GM23248 (cell line): ENCODE measurements at regions not wholly inside any gene's neighbourhood (a gene's known extent, or its start where the extent isn't known, plus 50 kb on each side); places are given as distances from the start of the nearest gene placed in this dataset.

ENCODE experiments used
- DNase-seq: peaks from one replicate; pipeline ENCODE4 v3.0.0-alpha.2; 2015
- H2AFZ ChIP-seq: fragments of 200-600 bp; sonication (generic); 2 replicates; pipeline ENCODE4 v1.6.1; 2016; ENCODE audit warnings: antibody characterized with exemption
- H3F3A ChIP-seq: fragments of 200-600 bp; sonication (generic); 2 replicates; pipeline ENCODE4 v1.6.1; 2016; ENCODE audit warnings: mild to moderate bottlenecking, antibody characterized with exemption, mixed run types; ENCODE audit not compliant: insufficient read depth
- H3K27ac ChIP-seq: fragments of 200-600 bp; sonication (generic); 2 replicates; pipeline ENCODE4 v1.5.1; 2016; ENCODE audit warnings: mild to moderate bottlenecking
- H3K27me3 ChIP-seq: fragments of 200-600 bp; sonication (generic); replicated peaks from 2 replicates; pipeline ENCODE4 v1.6.1; 2016; ENCODE audit warnings: mild to moderate bottlenecking; ENCODE audit not compliant: insufficient read depth
- H3K36me3 ChIP-seq: fragments of 200-600 bp; sonication (generic); 2 replicates; pipeline ENCODE4 v1.6.1; 2016; ENCODE audit warnings: low read depth, mild to moderate bottlenecking
- H3K4me1 ChIP-seq: fragments of 200-600 bp; sonication (generic); 2 replicates; pipeline ENCODE4 v1.6.1; 2016; ENCODE audit warnings: mild to moderate bottlenecking; ENCODE audit not compliant: insufficient read depth
- H3K4me2 ChIP-seq: fragments of 200-600 bp; sonication (generic); one replicate; pipeline ENCODE4 v1.6.1; 2016; ENCODE audit warnings: mild to moderate bottlenecking; ENCODE audit not compliant: unreplicated experiment
- H3K4me3 ChIP-seq: fragments of 200-600 bp; sonication (generic); 2 replicates; pipeline ENCODE4 v1.5.1; 2016; ENCODE audit warnings: mild to moderate bottlenecking
- H3K79me2 ChIP-seq: fragments of 200-600 bp; sonication (generic); 2 replicates; pipeline ENCODE4 v1.6.1; 2016; ENCODE audit warnings: mild to moderate bottlenecking; ENCODE audit not compliant: insufficient read depth
- H3K9ac ChIP-seq: fragments of 200-600 bp; sonication (generic); 2 replicates; pipeline ENCODE4 v1.6.1; 2016; ENCODE audit warnings: mild to moderate bottlenecking
- H3K9me2 ChIP-seq: fragments of 200-600 bp; sonication (generic); 2 replicates; pipeline ENCODE4 v1.6.1; 2016; ENCODE audit warnings: mixed run types, mild to moderate bottlenecking, moderate library complexity; ENCODE audit not compliant: insufficient read depth
- H3K9me3 ChIP-seq: fragments of 200-600 bp; sonication (generic); one replicate; pipeline ENCODE4 v1.6.1; 2017; ENCODE audit warnings: low read depth
- H4K20me1 ChIP-seq: fragments of 200-600 bp; sonication (generic); 2 replicates; pipeline ENCODE4 v1.6.0; 2016; ENCODE audit not compliant: insufficient read depth
- EZH2 ChIP-seq: fragments of 200-600 bp; sonication (generic); IDR thresholded peaks from 2 replicates; pipeline ENCODE4 v1.6.1; 2018; ENCODE audit warnings: antibody characterized with exemption, mild to moderate bottlenecking; ENCODE audit not compliant: insufficient read depth, poor library complexity, severe bottlenecking
- EZH2phosphoT487 ChIP-seq: fragments of 200-600 bp; sonication (generic); IDR thresholded peaks from 2 replicates; pipeline ENCODE4 v1.6.1; 2018; ENCODE audit warnings: antibody characterized with exemption, moderate library complexity, mild to moderate bottlenecking, low read depth; ENCODE audit not compliant: insufficient read depth
- WGBS, 2 experiments: methylation state at CpG; one replicate each; pipeline ENCODE4 v1.1.6; 2015 to 2017; ENCODE audit warnings: low lambda C conversion rate in 2 of 2, low coverage in 1 of 2; ENCODE audit errors: missing lambda C conversion rate in 2 of 2; 5-methylcytosine and 5-hydroxymethylcytosine counted together
- in situ Hi-C: fragments of 300-500 bp; cut with MboI; formaldehyde crosslinking; loops from 2 replicates; pipeline ENCODE4 v1.15.0; 2020

DNA sequence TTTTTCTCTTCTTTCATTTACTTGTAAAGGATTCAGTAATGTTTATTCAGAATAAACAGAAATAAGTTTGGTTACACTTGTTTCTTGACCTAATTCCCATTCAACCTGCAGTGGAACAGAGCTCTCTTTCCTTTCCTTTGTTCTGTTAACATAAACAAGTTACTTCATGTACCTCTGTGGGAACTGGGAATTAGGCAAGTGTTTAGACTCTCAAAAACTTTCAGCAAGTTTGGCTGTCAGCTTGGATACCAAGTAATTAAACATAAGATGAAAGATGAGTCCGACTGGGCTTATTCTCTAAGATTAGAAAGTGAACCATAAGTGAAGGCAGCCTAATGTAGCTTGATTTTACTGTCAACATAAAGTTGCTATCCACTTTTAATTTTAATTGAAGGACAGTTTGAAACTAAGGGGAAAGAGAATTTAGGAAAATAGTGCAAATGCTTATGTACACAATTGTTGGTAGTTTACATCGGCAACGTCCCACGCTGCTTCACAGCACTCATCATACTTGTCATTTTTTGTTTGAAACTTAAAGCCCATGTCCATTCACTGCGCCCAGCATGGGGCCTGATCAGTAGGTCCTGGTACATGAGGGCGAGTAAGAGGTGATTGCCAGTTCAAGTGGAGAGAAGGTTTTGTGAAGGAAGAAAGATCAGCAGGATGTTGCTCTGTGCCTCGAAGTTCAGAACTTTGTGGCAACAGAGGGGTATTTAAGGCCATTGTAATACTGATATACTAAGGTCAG, 113.0 kb downstream of the PLEKHG1 start:
- H2AFZ ChIP-seq = no peak overlapping the region
- no peaks in the 10 kb centered on the region for H3K9me2 ChIP-seq
- H3K9ac ChIP-seq = no peak overlapping the region
- TF ChIP-seq EZH2phosphoT487 (no peak), EZH2 (no peak)
- no peak for DNase-seq
- no peaks in the 10 kb centered on the region for H3K79me2 ChIP-seq
- H3K27ac ChIP-seq = no peak overlapping the region
- 70 to 72% methylated on average over 7 of the region's 7 CpGs for WGBS, 2 experiments
- no peaks in the 10 kb centered on the region for H3K4me1 ChIP-seq
- 0 out of 2 replicates have a peak, but pooled peaks cover 6% of the 10 kb centered on the region for H3K27me3 ChIP-seq
- H3K4me3 ChIP-seq = no peak overlapping the region
- H3K9me3 ChIP-seq = no peaks in the 10 kb centered on the region
- no peak overlapping the region for H3K4me2 ChIP-seq
- in situ Hi-C loops = no loop called here
- H3F3A ChIP-seq = no peaks in the 10 kb centered on the region
- no peaks in the 10 kb centered on the region for H3K36me3 ChIP-seq
- no peaks in the 10 kb centered on the region for H4K20me1 ChIP-seq

DNA sequence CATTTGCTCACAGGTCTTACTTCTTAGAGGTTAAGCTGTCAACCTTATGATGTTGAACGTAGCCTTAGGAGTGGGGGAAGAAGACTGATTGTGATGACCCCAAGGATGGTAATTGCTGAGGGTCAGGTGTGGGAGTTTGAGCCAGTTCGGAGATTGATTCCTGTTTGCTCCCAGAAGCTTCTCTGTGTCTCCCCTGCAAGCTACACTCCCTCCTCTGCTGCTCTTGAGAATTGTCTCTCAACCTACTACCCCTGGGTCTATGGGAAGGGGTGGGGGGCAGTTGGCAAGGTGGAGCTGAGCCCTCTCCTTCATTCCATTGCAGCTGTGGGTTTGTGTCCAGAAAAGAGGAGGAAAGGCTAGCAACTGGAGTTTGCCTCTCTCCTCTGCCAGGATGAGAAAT, 113.8 kb downstream of the PLEKHG1 start:
- H3K9me3 ChIP-seq = no peaks in the 10 kb centered on the region
- no peaks in the 10 kb centered on the region for H3K79me2 ChIP-seq
- H2AFZ ChIP-seq = no peak overlapping the region
- TF ChIP-seq EZH2phosphoT487 (no peak), EZH2 (no peak)
- in situ Hi-C loops = no loop called here
- H3K27me3 ChIP-seq = 0 out of 2 replicates have a peak, but pooled peaks cover 6% of the 10 kb centered on the region
- H3K4me2 ChIP-seq = no peak overlapping the region
- 57 to 67% methylated on average over 2 of the region's 2 CpGs for WGBS, 2 experiments
- H3K9ac ChIP-seq = no peak overlapping the region
- no peak overlapping the region for H3K4me3 ChIP-seq
- no peaks in the 10 kb centered on the region for H3K36me3 ChIP-seq
- H3K4me1 ChIP-seq = no peaks in the 10 kb centered on the region
- H3K27ac ChIP-seq = no peak overlapping the region
- no peaks in the 10 kb centered on the region for H3K9me2 ChIP-seq
- DNase-seq = no peak
- H4K20me1 ChIP-seq = no peaks in the 10 kb centered on the region
- no peaks in the 10 kb centered on the region for H3F3A ChIP-seq

DNA sequence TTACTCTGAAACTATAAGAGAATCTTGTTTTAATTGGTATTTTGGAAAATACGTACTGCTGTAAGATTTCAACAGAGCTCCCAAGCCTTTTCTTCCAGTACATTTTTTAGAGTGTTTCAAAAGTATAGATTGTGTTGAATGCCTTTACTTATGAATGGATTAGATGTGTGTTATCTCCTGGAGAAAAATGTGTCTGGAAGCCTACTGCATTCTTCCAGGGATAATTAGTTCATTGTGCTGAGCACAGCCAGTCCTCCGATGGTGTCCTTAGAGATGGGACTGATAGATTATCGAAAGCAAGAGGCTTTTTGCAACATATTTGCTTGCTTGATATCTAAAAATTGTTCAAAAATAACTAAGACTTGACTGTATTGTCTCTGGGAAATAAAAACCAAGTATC, 114.2 kb downstream of the PLEKHG1 start:
- Histone ChIP-seq H3K4me1 (no peaks in the 10 kb centered on the region), H4K20me1 (no peaks in the 10 kb centered on the region), H3F3A (no peaks in the 10 kb centered on the region), H3K9me3 (no peaks in the 10 kb centered on the region), H3K9ac (no peak overlapping the region), H2AFZ (no peak overlapping the region), H3K79me2 (no peaks in the 10 kb centered on the region), H3K4me2 (no peak overlapping the region), H3K9me2 (no peaks in the 10 kb centered on the region), H3K27me3 (peaks cover 6% of the 10 kb centered on the region; the same call in 1 of the 2 replicates), H3K27ac (no peak overlapping the region), H3K4me3 (no peak overlapping the region), H3K36me3 (no peaks in the 10 kb centered on the region)
- no peak for DNase-seq
- WGBS, 2 experiments = 18 to 23% methylated on average over 3 of the region's 3 CpGs
- TF ChIP-seq EZH2phosphoT487 (no peak), EZH2 (no peak)
- in situ Hi-C loops = no loop called here

DNA sequence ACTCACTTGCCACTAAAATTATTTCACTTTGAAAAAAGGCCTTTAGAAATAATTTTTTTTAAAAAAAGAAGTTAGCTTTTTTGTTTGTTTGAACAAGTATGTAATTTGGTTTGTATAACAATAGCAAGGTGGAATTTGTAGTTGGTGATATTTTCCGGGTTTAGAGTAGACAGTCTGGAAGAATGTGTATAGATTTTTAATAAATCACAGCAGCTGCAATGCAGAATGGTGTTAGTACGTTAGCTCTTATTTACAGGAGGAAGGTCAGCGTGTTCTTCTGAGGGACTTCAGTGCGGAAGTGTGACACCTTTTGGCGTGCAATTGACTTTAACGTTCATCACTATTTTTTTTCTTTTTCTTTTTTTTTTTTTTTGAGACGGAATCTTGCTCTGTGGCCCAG, 115.4 kb downstream of the PLEKHG1 start:
- no peak overlapping the region for H3K27ac ChIP-seq
- H3K9me3 ChIP-seq = no peaks in the 10 kb centered on the region
- in situ Hi-C loops = no loop called here
- TF ChIP-seq EZH2 (no peak), EZH2phosphoT487 (no peak)
- H3K9me2 ChIP-seq = no peaks in the 10 kb centered on the region
- H2AFZ ChIP-seq = no peak overlapping the region
- H3K4me1 ChIP-seq = no peaks in the 10 kb centered on the region
- no peaks in the 10 kb centered on the region for H3K36me3 ChIP-seq
- H3K79me2 ChIP-seq = no peaks in the 10 kb centered on the region
- no peak for DNase-seq
- H3K4me3 ChIP-seq = no peak overlapping the region
- WGBS, 2 experiments = 78 to 84% methylated on average over 7 of the region's 7 CpGs
- H4K20me1 ChIP-seq = no peaks in the 10 kb centered on the region
- H3K9ac ChIP-seq = no peak overlapping the region
- H3K4me2 ChIP-seq = no peak overlapping the region
- no peaks in the 10 kb centered on the region for H3F3A ChIP-seq
- H3K27me3 ChIP-seq = peaks cover 15% of the 10 kb centered on the region

DNA sequence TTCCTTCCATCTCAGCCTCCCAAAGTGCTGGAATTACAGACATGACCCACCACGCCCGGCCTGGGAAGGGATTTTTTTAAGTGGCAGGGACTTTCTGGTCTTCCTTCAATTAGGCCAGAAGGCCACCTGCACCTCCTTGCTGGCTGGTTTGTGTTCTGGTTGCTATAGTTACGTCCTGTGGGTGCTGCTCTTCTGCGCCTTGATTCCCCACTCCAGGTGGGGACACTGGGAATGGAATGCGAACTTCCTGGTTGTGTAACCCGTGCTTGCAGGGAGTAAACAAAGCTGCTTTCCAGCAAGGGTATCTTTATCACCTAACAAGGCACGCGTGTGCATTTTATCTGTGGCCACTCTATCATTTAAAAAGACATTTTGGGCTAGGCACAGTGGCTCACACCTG, 117.7 kb downstream of the PLEKHG1 start:
- TF ChIP-seq EZH2 = no peak
- no peak for TF ChIP-seq EZH2phosphoT487

More for the DNA sequence above, 117.7 kb downstream of the PLEKHG1 start:
- in situ Hi-C loops = no loop called here
- no peak for DNase-seq
- Histone ChIP-seq H3K4me1 (no peaks in the 10 kb centered on the region), H3K36me3 (no peaks in the 10 kb centered on the region), H3K4me3 (no peak overlapping the region), H3K27ac (no peak overlapping the region), H3K9ac (no peak overlapping the region), H3F3A (no peaks in the 10 kb centered on the region), H2AFZ (no peak overlapping the region), H3K4me2 (no peak overlapping the region), H4K20me1 (no peaks in the 10 kb centered on the region), H3K9me3 (no peaks in the 10 kb centered on the region), H3K27me3 (peaks cover 25% of the 10 kb centered on the region), H3K79me2 (no peaks in the 10 kb centered on the region), H3K9me2 (no peaks in the 10 kb centered on the region)
- 77 to 81% methylated on average over 8 of the region's 8 CpGs for WGBS, 2 experiments
